Tibial artery (tissue), 4 donors: ENCODE measurements at regions not wholly inside any gene's neighbourhood (a gene's known extent, or its start where the extent isn't known, plus 50 kb on each side); places are given as distances from the start of the nearest gene placed in this dataset.

Experiments used
- DNase-seq, 2 donors: peaks; one replicate each; pipeline ENCODE4 v3.0.0-alpha.2; 2019
- H3K27ac ChIP-seq, 2 donors: fragments of 200-600 bp; sonication (generic) in 1 of 2; 1 replicate in 1 of 2; 2 replicates in 1 of 2; pipeline ENCODE4 v1.5.1; 2018 to 2019; ENCODE audit warnings: mild to moderate bottlenecking in 1 of 2
- H3K27me3 ChIP-seq, 2 donors: fragments of 200-600 bp; sonication (generic) in 1 of 2; one replicate each; pipeline versions ENCODE4 v1.5.1 to v1.6.0; 2016 to 2019
- H3K36me3 ChIP-seq, 3 donors: fragments of 200-600 bp; sonication (generic) in 2 of 3; one replicate each; pipeline ENCODE4 v1.5.1; 2016 to 2019; ENCODE audit warnings: mild to moderate bottlenecking in 2 of 3
- H3K4me1 ChIP-seq, 4 donors: fragments of 200-600 bp; sonication (generic) in 2 of 4; 1 replicate in 3 of 4; 2 replicates in 1 of 4; pipeline ENCODE4 v1.5.1; 2016 to 2019
- H3K4me3 ChIP-seq, 2 donors: fragments of 200-600 bp; sonication (generic) in 1 of 2; 1 replicate in 1 of 2; 2 replicates in 1 of 2; pipeline ENCODE4 v1.5.1; 2018 to 2019; ENCODE audit warnings: mild to moderate bottlenecking in 2 of 2
- H3K9me3 ChIP-seq, 3 donors: fragments of 200-600 bp; sonication (generic) in 1 of 3; one replicate each; pipeline ENCODE4 v1.5.1; 2016 to 2019
- CTCF ChIP-seq, 2 experiments: fragments of 200-600 bp in 1 of 2; fragments of 450-650 bp in 1 of 2; IDR thresholded peaks; one replicate each; pipeline ENCODE4 v1.5.1; 2017 to 2019; ENCODE audit warnings: antibody characterized with exemption in 2 of 2, mild to moderate bottlenecking in 1 of 2, moderate library complexity in 1 of 2
- intact Hi-C: fragments of 100-400 bp; cut with DNase I; formaldehyde crosslinking; loops from one replicate; pipeline ENCODE4 v1.15.0; 2023; ENCODE audit warnings: low total_unique reads

- no peak for TF ChIP-seq CTCF (IDR thresholded peaks at IDR 0.05)
- no peaks in the 10 kb centered on the region for H3K27me3 ChIP-seq
- H3K36me3 ChIP-seq: no peaks in the 10 kb centered on the region
- no peak overlapping the region for H3K4me3 ChIP-seq
- H3K4me1 ChIP-seq: no peaks in the 10 kb centered on the region
- DNase-seq: no peak
- intact Hi-C loops: no loop called here
- no peak overlapping the region for H3K27ac ChIP-seq
- H3K9me3 ChIP-seq: peaks cover 0 to 7% (median 0%) of the 10 kb centered on the region in 3 donors
These were observed 182.2 kb downstream of the BCOR start for GRCh38 chrX:39915596-39915995.

- no peaks in the 10 kb centered on the region for H3K36me3 ChIP-seq
- no peak overlapping the region for H3K27ac ChIP-seq
- intact Hi-C loops: no loop called here
- no peak overlapping the region for H3K4me3 ChIP-seq
- TF ChIP-seq CTCF (IDR thresholded peaks at IDR 0.05): no peak
- H3K9me3 ChIP-seq: peaks cover 0 to 7% (median 0%) of the 10 kb centered on the region in 3 donors
- no peaks in the 10 kb centered on the region for H3K27me3 ChIP-seq
- no peaks in the 10 kb centered on the region for H3K4me1 ChIP-seq
- no peak for DNase-seq
These were observed 175.9 kb downstream of the BCOR start for GRCh38 chrX:39921838-39922237.

- no peak overlapping the region for H3K4me3 ChIP-seq
- no peak overlapping the region for H3K27ac ChIP-seq
- no peaks in the 10 kb centered on the region for H3K27me3 ChIP-seq
- no peaks in the 10 kb centered on the region for H3K4me1 ChIP-seq
- no peaks in the 10 kb centered on the region for H3K36me3 ChIP-seq
- intact Hi-C loops: no loop called here
- DNase-seq: no peak
- no peak for TF ChIP-seq CTCF (IDR thresholded peaks at IDR 0.05)
- peaks cover 0 to 1% (median 0%) of the 10 kb centered on the region in 3 donors for H3K9me3 ChIP-seq
These were observed 175.3 kb downstream of the BCOR start for GRCh38 chrX:39922488-39922887.

GRCh38 chrX:39922926-39923325 lies 174.8 kb downstream of the BCOR start:
- Histone ChIP-seq H3K4me3 (no peak overlapping the region), H3K4me1 (no peaks in the 10 kb centered on the region), H3K9me3 (no peaks in the 10 kb centered on the region), H3K27ac (no peak overlapping the region), H3K36me3 (no peaks in the 10 kb centered on the region), H3K27me3 (no peaks in the 10 kb centered on the region)
- no peak for TF ChIP-seq CTCF (IDR thresholded peaks at IDR 0.05)
- intact Hi-C loops: no loop called here
- DNase-seq: no peak

- Histone ChIP-seq H3K4me3 (no peak overlapping the region), H3K9me3 (no peaks in the 10 kb centered on the region), H3K4me1 (peaks cover 0 to 14% (median 4%) of the 10 kb centered on the region in 4 donors), H3K27ac (no peak overlapping the region), H3K27me3 (no peaks in the 10 kb centered on the region), H3K36me3 (no peaks in the 10 kb centered on the region)
- no peak for TF ChIP-seq CTCF (IDR thresholded peaks at IDR 0.05)
- DNase-seq: no peak
- intact Hi-C loops: no loop called here
These were observed 170.4 kb downstream of the BCOR start for GRCh38 chrX:39927380-39927779.
